Stimulated activated CD4-positive, alpha-beta T cell treated with anti-CD3 and anti-CD28 coated beads, Interleukin-4, amount 100 ng/mL, for 24 hours (primary cell): ENCODE measurements at regions not wholly inside any gene's neighbourhood (a gene's known extent, or its start where the extent isn't known, plus 50 kb on each side); places are given as distances from the start of the nearest gene placed in this dataset.
A peak's percentile ranks its signal among the peaks of the same experiment; 100 is the strongest.

Experiments used
- DNase-seq: peaks from one replicate; pipeline ENCODE4 v3.0.0-alpha.2; 2020

DNA sequence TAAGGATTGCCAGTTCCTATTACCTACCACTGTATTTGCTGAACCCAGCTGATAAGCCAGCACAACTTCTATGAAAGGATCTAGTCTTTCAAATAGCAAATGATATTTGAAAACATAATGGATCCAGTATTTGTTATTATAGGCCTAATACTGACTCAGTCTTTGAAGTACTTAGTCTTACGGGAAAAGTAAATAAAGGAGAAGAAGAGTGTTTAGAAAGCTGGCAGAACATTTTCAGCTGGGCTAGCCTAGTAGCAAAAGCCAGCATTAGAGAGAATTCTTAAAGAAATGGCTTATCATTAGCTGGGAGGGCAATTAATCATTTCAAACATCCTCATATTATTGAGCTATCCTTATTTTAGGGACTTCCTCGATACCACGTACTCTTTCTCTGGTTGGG is 101.4 kb upstream of the GOLIM4 start:
- DNase-seq: no peak

DNA sequence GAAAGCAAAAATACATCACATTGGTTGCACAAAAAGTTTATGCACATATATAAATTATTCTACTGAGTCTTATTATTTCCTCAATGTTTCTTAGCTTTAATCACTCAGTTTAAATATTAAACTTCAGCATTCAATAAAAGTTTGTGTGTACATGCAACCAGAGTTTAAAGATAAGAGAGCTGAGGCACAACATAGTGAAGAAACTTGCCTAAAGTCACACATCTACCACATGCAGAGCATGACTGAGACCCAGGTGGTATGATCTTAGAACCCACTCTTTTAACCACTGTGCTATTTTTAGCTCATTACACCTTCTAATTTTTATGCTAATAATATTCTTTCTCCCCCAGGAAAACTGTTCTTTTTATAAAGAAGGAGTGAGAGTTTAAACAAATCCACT is 96.1 kb upstream of the GOLIM4 start:
- no peak for DNase-seq

- no peak for DNase-seq
These were observed 91.5 kb upstream of the GOLIM4 start for GRCh38 chr3:168187233-168187632.

- no peak for DNase-seq
These were observed 90.7 kb upstream of the GOLIM4 start for GRCh38 chr3:168186293-168186983.

DNA sequence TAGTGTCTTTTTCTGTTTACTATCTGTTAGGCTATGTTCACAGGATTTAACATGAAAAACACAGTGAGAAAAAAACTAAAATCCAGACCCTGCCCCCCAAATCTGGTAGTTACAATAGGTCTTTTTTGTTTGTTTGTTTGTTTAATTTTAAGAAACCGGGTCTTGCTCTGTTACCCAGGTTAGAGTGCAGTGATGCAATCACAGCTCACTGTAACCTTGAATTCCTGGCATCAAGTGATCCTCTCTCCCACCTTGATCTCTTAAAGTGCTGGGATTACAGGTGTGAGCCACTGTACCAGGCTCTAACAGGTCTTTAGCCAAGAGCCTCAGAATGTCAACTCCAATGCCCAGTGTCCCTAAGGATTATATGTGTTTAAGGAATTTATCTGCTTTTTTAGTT is 88.0 kb upstream of the GOLIM4 start:
- no peak for DNase-seq

GRCh38 chr3:168168743-168169142 is 73.0 kb upstream of the GOLIM4 start:
- DNase-seq: no peak

- peak; percentile 5 for DNase-seq
These were observed 69.9 kb upstream of the GOLIM4 start for GRCh38 chr3:168165390-168166269.

- DNase-seq: no peak
These were observed 66.4 kb upstream of the GOLIM4 start for GRCh38 chr3:168162172-168162571.

DNA sequence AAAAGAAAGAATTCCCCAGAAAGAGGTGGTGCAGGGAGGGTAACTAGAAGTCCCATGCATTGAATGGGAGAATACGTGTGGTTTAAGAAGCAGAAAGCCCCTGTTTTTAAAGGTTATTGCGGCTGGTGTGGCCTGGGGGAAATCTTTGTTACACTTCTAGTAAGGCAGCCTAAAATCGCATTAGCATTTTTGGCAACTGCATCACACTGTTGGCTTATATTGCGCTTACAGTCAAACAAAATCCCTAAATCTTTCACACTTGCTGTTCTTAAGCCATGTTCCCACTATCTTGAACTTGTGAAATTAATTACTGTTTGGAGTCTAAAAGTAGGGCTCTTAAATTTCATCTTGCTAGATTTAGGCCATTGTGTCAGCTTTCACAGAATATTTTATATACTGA is 66.0 kb upstream of the GOLIM4 start:
- DNase-seq: no peak

DNA sequence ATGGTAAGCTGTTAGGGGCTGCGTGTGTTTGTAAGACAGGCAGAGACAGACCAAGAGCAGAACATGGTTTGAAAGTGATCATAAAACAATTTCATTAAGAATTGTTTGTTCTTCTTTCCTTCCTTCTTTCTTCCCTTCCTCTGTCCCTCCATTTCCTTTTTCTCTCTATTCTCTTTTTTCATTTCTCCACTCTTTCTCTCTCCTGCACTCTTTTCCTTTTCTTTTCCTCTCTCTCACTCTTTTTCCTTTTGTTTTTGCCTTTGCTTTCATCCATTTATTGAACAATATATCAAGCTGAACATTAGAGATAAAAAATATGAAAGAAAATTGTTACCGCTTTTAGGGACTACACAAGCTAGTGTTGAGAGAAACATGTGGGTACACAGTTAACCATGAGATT is 62.2 kb upstream of the GOLIM4 start:
- no peak for DNase-seq

DNA sequence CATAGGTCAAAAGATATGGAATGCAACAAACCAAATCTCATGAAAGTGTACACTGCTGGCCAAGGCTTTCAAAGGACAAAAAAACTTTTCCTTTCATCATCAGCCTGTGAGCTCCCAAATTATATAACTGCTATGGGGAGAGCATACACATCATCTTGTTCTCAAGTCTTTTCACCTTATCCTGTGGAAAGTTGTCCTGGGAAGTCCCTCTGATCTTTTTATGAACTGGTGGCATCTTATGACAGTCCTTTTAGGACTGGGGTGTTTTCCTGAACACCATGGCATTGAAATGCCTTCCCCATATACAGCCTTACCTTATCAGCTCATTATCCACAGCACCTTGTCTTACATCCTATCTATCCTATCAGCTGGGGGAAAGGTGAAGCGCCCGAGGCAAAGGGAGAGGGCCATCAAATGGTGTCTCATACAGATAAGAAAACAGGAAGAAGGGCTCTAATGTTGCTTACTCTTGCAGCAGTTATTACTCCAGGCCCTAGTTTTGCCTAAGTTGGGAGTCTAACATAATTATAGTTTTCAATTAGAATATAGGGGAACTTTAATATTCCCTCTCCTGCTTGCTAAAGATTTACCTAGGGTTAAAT is 61.5 kb upstream of the GOLIM4 start:
- no peak for DNase-seq

GRCh38 chr3:168156479-168156878 is 60.8 kb upstream of the GOLIM4 start:
- no peak for DNase-seq

GRCh38 chr3:168155303-168155702 is 59.6 kb upstream of the GOLIM4 start:
- no peak for DNase-seq

DNA sequence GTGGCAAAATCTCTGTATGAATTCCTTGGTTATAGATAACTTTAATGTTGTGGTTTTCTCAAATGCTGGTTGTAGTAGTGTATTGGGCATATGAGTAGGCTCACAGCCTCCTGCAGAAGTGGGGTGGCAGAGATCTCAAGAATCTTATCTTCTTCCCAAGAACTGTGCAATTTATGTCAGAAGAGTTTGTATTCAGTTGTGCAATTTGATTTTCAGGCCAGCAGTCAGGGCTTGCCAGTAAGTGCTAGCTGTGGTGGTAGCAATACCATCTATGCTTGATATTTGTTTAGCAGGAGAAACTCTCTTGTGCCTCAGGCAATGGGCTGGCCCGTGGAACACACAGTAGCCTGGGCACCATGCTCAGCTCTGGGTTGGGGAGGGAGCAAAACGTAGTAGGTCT is 58.4 kb upstream of the GOLIM4 start:
- no peak for DNase-seq

DNA sequence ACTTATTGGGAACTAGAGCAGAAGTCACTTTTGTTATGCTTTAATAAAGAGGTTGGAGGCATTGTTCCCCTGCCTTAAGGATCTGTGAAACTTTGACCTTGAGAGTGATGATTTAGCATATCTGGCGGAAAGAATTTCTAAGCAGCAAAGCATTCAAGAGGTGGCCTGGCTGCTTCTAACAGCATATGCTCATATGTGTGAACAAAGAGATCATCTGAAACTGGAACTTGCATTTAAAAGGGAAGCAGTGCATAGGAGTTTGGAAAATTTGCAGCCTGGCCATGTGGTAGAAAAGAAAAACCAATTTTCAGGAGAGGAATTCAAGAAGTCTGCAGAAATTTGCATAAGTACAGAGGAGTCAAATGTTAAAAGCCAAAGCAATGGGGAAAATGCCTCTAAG is 56.4 kb upstream of the GOLIM4 start:
- no peak for DNase-seq
